ENCODE measurements at regions not wholly inside any gene's neighbourhood (a gene's known extent, or its start where the extent isn't known, plus 50 kb on each side); places are given as distances from the start of the nearest gene placed in this dataset.
"Not testable (repeated sequence)": the region's sequence is repeated elsewhere in the genome, so short reads cannot be mapped to it uniquely, and the experiment has no call there.

DNA sequence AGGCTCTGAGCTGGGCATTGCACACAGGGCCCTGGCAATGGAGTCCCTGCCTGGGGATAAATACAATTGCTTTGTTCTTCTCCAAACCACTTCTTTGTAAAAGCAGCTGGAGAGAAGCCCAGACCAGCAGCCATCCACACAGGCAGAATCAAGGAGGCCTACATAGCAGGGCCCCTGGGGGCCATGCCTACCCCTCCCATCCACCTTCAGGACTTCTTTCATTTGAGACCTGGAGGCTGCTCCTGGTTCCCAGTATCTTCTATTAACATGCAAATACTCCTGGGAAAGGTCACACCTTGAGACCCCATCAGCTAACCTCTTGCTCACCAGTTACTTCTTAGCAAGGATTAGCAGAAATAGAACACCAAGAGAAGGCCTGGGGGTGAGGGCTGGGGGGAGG is 511.1 kb downstream of the SOX6 start:
- H3K36me3 Mint-ChIP-seq (ENCODE audit: low read depth, unreplicated experiment), result no peaks in the 10 kb centered on the region
- H3K27me3 Mint-ChIP-seq (ENCODE audit: unreplicated experiment), result peaks cover 2% of the 10 kb centered on the region
- H3K9me3 Mint-ChIP-seq (ENCODE audit: unreplicated experiment), result no peaks in the 10 kb centered on the region
- TF ChIP-seq, protein P1, sequence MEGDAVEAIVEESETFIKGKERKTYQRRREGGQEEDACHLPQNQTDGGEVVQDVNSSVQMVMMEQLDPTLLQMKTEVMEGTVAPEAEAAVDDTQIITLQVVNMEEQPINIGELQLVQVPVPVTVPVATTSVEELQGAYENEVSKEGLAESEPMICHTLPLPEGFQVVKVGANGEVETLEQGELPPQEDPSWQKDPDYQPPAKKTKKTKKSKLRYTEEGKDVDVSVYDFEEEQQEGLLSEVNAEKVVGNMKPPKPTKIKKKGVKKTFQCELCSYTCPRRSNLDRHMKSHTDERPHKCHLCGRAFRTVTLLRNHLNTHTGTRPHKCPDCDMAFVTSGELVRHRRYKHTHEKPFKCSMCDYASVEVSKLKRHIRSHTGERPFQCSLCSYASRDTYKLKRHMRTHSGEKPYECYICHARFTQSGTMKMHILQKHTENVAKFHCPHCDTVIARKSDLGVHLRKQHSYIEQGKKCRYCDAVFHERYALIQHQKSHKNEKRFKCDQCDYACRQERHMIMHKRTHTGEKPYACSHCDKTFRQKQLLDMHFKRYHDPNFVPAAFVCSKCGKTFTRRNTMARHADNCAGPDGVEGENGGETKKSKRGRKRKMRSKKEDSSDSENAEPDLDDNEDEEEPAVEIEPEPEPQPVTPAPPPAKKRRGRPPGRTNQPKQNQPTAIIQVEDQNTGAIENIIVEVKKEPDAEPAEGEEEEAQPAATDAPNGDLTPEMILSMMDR (IDR thresholded peaks at IDR 0.05; ENCODE audit: unreplicated experiment), result no peak
- peaks cover 33% of the 10 kb centered on the region for H3K4me1 Mint-ChIP-seq (ENCODE audit: unreplicated experiment)
- no peak overlapping the region for H3K4me3 Mint-ChIP-seq (ENCODE audit: unreplicated experiment)
- no peak for DNase-seq (ENCODE audit: low spot score)
- no peak overlapping the region for H3K27ac Mint-ChIP-seq (ENCODE audit: unreplicated experiment)

DNA sequence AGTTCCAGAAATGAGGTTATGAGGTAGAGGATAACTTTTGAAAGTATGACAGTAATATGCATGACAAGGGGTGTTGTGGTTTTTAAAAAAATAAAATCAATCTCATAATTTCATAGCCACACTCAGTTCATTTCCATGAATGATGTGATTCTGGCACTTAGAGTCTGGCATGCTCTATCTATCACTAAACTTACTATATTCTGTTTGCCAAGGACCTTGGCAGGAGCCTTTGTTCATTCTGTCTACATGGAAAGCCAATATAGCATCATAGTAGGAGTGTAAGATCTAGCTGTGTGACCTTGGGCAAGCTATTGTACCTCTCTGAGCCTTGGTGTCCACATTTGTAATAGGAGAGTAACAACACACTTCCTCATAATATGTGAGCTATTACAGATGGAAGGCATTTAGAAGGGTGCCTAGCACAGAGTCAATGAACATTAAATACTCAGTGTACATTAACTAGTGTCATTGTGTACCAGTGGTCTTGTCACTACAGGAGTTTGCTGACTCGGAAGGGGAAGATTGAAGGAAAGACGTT is 507.6 kb downstream of the SOX6 start:
- DNase-seq (ENCODE audit: low spot score), result no peak
- H3K4me3 Mint-ChIP-seq (ENCODE audit: unreplicated experiment), result no peak overlapping the region
- H3K36me3 Mint-ChIP-seq (ENCODE audit: low read depth, unreplicated experiment), result no peaks in the 10 kb centered on the region
- H3K27me3 Mint-ChIP-seq (ENCODE audit: unreplicated experiment), result no peaks in the 10 kb centered on the region
- no peak overlapping the region for H3K27ac Mint-ChIP-seq (ENCODE audit: unreplicated experiment)
- TF ChIP-seq, protein P1 (IDR thresholded peaks at IDR 0.05; ENCODE audit: unreplicated experiment), result no peak
- H3K4me1 Mint-ChIP-seq (ENCODE audit: unreplicated experiment), result peaks cover 25% of the 10 kb centered on the region
- H3K9me3 Mint-ChIP-seq (ENCODE audit: unreplicated experiment), result no peaks in the 10 kb centered on the region

DNA sequence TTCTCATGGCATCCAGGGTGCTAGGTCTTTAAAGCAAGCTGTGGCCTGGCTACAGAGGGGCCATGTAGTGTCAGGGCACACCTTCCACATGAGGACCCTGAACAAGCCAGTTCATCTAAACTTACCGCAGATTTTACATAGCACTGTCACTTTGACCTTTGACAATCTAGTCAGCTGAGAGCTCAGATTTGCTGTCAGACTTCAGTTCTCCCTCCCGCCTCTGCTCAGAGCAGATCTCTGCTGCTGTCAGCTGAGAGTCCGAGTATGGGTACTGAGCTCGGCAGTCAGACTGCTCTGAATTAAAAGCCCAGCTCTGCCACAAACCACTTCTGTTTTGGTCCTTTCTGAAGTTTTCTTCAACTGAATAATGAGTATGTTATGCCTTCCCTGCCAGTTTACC is 507.1 kb downstream of the SOX6 start:
- H3K27me3 Mint-ChIP-seq (ENCODE audit: unreplicated experiment), result no peaks in the 10 kb centered on the region
- TF ChIP-seq, protein P1 (IDR thresholded peaks at IDR 0.05; ENCODE audit: unreplicated experiment), result no peak
- peaks cover 19% of the 10 kb centered on the region for H3K4me1 Mint-ChIP-seq (ENCODE audit: unreplicated experiment)
- H3K36me3 Mint-ChIP-seq (ENCODE audit: low read depth, unreplicated experiment), result no peaks in the 10 kb centered on the region
- no peaks in the 10 kb centered on the region for H3K9me3 Mint-ChIP-seq (ENCODE audit: unreplicated experiment)
- no peak overlapping the region for H3K27ac Mint-ChIP-seq (ENCODE audit: unreplicated experiment)
- no peak for DNase-seq (ENCODE audit: low spot score)
- H3K4me3 Mint-ChIP-seq (ENCODE audit: unreplicated experiment), result no peak overlapping the region

DNA sequence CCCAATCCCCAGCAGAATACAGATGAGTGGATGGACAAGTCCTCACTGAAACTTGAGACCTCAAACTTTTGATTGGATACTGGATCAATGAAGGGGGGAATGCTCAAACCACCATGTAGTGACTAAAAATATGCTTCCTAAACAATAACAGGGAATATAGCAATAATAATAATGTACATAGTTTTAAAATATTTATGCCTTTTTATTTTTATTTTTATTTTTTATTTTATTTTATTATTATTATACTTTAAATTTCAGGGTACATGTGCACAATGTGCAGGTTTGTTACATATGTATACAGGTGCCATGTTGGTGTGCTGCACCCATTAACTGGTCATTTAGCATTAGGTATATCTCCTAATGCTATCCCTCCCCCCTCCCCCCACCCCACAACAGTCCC is 506.0 kb downstream of the SOX6 start:
- DNase-seq (ENCODE audit: low spot score); H3K9me3 Mint-ChIP-seq (ENCODE audit: unreplicated experiment); H3K27ac Mint-ChIP-seq (ENCODE audit: unreplicated experiment); H3K4me3 Mint-ChIP-seq (ENCODE audit: unreplicated experiment); H3K36me3 Mint-ChIP-seq (ENCODE audit: low read depth, unreplicated experiment); H3K27me3 Mint-ChIP-seq (ENCODE audit: unreplicated experiment): not testable (repeated sequence)
- peaks cover 16% of the 10 kb centered on the region for H3K4me1 Mint-ChIP-seq (ENCODE audit: unreplicated experiment)

DNA sequence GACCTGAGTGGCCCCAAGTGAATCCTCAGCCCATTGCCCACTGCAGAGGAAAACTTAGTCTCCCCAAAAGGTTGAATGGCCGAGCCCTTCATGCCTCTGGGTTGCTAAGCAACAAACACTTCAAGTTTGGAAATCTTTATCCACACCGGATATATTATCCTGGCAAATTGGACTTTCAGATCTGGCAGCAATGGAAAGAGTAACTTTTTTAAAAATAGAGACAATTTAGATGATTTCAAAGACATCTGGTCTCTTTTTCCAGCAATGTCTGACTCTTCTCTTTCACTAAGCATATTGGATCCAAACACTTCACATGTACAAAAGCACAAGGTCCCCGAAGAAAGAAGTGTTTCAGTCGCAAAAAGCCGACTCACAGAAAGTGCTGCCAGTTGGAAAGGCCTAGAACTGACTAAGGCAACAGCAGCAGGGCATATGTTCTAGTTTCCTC is 505.3 kb downstream of the SOX6 start:
- TF ChIP-seq, protein P1 (IDR thresholded peaks at IDR 0.05; ENCODE audit: unreplicated experiment), result no peak
- Mint-ChIP-seq H3K36me3 (ENCODE audit: low read depth, unreplicated experiment) (no peaks in the 10 kb centered on the region), H3K27me3 (ENCODE audit: unreplicated experiment) (no peaks in the 10 kb centered on the region), H3K9me3 (ENCODE audit: unreplicated experiment) (no peaks in the 10 kb centered on the region), H3K27ac (ENCODE audit: unreplicated experiment) (no peak overlapping the region), H3K4me3 (ENCODE audit: unreplicated experiment) (no peak overlapping the region), H3K4me1 (ENCODE audit: unreplicated experiment) (peaks cover 13% of the 10 kb centered on the region)
- no peak for DNase-seq (ENCODE audit: low spot score)
